ENCODE measurements at regions not wholly inside any gene's neighbourhood (a gene's known extent, or its start where the extent isn't known, plus 50 kb on each side); places are given as distances from the start of the nearest gene placed in this dataset.

- no peak for TF ChIP-seq HMGXB4 (CRISPR knock-in tag; IDR thresholded peaks at IDR 0.05; ENCODE audit: borderline replicate concordance in 1 of 2, low read depth in 1 of 2)
- TF ChIP-seq, protein P1, sequence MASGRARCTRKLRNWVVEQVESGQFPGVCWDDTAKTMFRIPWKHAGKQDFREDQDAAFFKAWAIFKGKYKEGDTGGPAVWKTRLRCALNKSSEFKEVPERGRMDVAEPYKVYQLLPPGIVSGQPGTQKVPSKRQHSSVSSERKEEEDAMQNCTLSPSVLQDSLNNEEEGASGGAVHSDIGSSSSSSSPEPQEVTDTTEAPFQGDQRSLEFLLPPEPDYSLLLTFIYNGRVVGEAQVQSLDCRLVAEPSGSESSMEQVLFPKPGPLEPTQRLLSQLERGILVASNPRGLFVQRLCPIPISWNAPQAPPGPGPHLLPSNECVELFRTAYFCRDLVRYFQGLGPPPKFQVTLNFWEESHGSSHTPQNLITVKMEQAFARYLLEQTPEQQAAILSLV (CRISPR knock-in tag; IDR thresholded peaks at IDR 0.05; ENCODE audit: borderline replicate concordance), result no peak
- TF ChIP-seq IKZF4 (CRISPR knock-in tag; IDR thresholded peaks at IDR 0.05; ENCODE audit: borderline replicate concordance, low read depth, not compliant biosample characterization), result no peak
- no peak for TF ChIP-seq ZNF33B (CRISPR knock-in tag; IDR thresholded peaks at IDR 0.05)
- TF ChIP-seq ESRRA (CRISPR knock-in tag; IDR thresholded peaks at IDR 0.05; ENCODE audit: low read depth), result no peak
These were observed 104.5 kb downstream of the MFAP3L start (continued) for GRCh38 chr4:169921732-169922131.

DNA sequence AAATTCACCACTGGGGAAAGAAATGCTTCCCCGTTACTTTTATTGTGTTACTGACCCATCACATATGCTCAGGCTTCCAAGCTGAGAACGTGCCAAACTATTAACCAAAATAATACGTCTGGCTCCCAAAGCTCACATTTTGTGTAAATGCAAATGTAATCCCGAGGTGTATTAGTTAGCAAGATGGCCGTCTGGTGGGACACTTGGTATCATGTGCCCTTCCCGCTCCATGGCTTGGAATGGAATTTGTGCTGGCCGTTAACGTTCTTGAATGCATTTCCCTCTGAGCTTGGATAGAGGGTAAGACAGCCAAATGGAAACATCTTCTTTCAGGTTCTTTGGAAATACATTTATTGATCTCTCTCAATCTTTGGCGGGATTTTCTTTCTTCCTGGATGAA lies 105.0 kb downstream of the MFAP3L start:
- Histone ChIP-seq H3K27ac (ENCODE audit: extremely low read length, insufficient read depth, low read length) (no peak overlapping the region), H3K4me3 (replicated peaks in 1 of 3; ENCODE audit: insufficient read depth in 1 of 3, low read depth in 2 of 3, low read length in 3 of 3) (no peak overlapping the region), H2AFZ (ENCODE audit: low read length) (no peak overlapping the region), H3K4me1 (ENCODE audit: insufficient read depth, low read length) (no peaks in the 10 kb centered on the region), H3K36me3 (replicated peaks in 1 of 2; ENCODE audit: control insufficient read depth in 1 of 2, insufficient read depth in 2 of 2, low read length in 2 of 2) (no peaks in the 10 kb centered on the region), H3K4me2 (ENCODE audit: low read depth, low read length) (no peak overlapping the region), H3K27me3 (ENCODE audit: control insufficient read depth in 1 of 2, insufficient read depth in 2 of 2, low read length in 2 of 2) (no peaks in the 10 kb centered on the region), H3K9me3 (ENCODE audit: low read length) (no peaks in the 10 kb centered on the region; the same call in 1 of the 2 replicates), H3K79me2 (ENCODE audit: insufficient read depth, low read length) (no peaks in the 10 kb centered on the region), H4K20me1 (ENCODE audit: insufficient read depth, low read length) (no peaks in the 10 kb centered on the region), H3K9ac (ENCODE audit: insufficient read depth, low read depth, low read length) (no peak overlapping the region)
- CTCF ChIA-PET (ENCODE audit: low intra/inter-chr PET ratio, low total read pairs), result no interaction called here
- WGBS (ENCODE audit: low lambda C conversion rate), result 48% methylated on average over 9 of the region's 9 CpGs
- POLR2A ChIA-PET, result no interaction called here
- no peak for FAIRE-seq
- intact Hi-C loops (cut with micrococcal nuclease; ENCODE audit: unreplicated experiment), result no loop called here
- in situ Hi-C loops (cut with HindIII; ENCODE audit: extremely low pct_ligation_motif_present, low pct_unique_long_range_greater_than_20kb), result no loop called here
- no peak for ATAC-seq
- DNase-seq (ENCODE audit: low spot score), result no peak
- BruUV-seq (replicated peaks), result no TSS peak
- no peak for TF ChIP-seq MEIS1 (CRISPR knock-in tag; IDR thresholded peaks at IDR 0.05; ENCODE audit: borderline replicate concordance)
- TF ChIP-seq ONECUT2 (CRISPR knock-in tag; IDR thresholded peaks at IDR 0.05), result no peak
- TF ChIP-seq, protein P2, sequence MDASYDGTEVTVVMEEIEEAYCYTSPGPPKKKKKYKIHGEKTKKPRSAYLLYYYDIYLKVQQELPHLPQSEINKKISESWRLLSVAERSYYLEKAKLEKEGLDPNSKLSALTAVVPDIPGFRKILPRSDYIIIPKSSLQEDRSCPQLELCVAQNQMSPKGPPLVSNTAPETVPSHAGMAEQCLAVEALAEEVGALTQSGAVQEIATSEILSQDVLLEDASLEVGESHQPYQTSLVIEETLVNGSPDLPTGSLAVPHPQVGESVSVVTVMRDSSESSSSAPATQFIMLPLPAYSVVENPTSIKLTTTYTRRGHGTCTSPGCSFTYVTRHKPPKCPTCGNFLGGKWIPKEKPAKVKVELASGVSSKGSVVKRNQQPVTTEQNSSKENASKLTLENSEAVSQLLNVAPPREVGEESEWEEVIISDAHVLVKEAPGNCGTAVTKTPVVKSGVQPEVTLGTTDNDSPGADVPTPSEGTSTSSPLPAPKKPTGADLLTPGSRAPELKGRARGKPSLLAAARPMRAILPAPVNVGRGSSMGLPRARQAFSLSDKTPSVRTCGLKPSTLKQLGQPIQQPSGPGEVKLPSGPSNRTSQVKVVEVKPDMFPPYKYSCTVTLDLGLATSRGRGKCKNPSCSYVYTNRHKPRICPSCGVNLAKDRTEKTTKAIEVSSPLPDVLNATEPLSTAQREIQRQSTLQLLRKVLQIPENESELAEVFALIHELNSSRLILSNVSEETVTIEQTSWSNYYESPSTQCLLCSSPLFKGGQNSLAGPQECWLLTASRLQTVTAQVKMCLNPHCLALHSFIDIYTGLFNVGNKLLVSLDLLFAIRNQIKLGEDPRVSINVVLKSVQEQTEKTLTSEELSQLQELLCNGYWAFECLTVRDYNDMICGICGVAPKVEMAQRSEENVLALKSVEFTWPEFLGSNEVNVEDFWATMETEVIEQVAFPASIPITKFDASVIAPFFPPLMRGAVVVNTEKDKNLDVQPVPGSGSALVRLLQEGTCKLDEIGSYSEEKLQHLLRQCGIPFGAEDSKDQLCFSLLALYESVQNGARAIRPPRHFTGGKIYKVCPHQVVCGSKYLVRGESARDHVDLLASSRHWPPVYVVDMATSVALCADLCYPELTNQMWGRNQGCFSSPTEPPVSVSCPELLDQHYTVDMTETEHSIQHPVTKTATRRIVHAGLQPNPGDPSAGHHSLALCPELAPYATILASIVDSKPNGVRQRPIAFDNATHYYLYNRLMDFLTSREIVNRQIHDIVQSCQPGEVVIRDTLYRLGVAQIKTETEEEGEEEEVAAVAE (CRISPR knock-in tag; IDR thresholded peaks at IDR 0.05; ENCODE audit: borderline replicate concordance), result no peak
- no peak for TF ChIP-seq JARID2 (CRISPR knock-in tag; IDR thresholded peaks at IDR 0.05; ENCODE audit: insufficient replicate concordance)
- TF ChIP-seq PHB2 (IDR thresholded peaks at IDR 0.05; ENCODE audit: partially characterized antibody), result no peak
- no peak for TF ChIP-seq ZNF569 (CRISPR knock-in tag; IDR thresholded peaks at IDR 0.05; ENCODE audit: borderline replicate concordance)
- no peak for TF ChIP-seq ZNF101 (CRISPR knock-in tag; IDR thresholded peaks at IDR 0.05; ENCODE audit: borderline replicate concordance, low read depth)
- TF ChIP-seq, protein P3, sequence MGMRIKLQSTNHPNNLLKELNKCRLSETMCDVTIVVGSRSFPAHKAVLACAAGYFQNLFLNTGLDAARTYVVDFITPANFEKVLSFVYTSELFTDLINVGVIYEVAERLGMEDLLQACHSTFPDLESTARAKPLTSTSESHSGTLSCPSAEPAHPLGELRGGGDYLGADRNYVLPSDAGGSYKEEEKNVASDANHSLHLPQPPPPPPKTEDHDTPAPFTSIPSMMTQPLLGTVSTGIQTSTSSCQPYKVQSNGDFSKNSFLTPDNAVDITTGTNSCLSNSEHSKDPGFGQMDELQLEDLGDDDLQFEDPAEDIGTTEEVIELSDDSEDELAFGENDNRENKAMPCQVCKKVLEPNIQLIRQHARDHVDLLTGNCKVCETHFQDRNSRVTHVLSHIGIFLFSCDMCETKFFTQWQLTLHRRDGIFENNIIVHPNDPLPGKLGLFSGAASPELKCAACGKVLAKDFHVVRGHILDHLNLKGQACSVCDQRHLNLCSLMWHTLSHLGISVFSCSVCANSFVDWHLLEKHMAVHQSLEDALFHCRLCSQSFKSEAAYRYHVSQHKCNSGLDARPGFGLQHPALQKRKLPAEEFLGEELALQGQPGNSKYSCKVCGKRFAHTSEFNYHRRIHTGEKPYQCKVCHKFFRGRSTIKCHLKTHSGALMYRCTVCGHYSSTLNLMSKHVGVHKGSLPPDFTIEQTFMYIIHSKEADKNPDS (CRISPR knock-in tag; IDR thresholded peaks at IDR 0.05), result no peak
- no peak for TF ChIP-seq ZNF790 (CRISPR knock-in tag; IDR thresholded peaks at IDR 0.05; ENCODE audit: borderline replicate concordance)

Measured in HepG2 (cell line).